Spleen (tissue), 7 donors: ENCODE measurements at regions not wholly inside any gene's neighbourhood (a gene's known extent, or its start where the extent isn't known, plus 50 kb on each side); places are given as distances from the start of the nearest gene placed in this dataset.

Experiments used
- POLR2A ChIP-seq, 3 donors: fragments of 450-650 bp; IDR thresholded peaks; one replicate each; pipeline ENCODE4 v1.5.1; 2017; ENCODE audit warnings: antibody characterized with exemption in 3 of 3, mild to moderate bottlenecking in 1 of 3
- POLR2AphosphoS5 ChIP-seq, 3 donors: sonication (generic); formaldehyde crosslinking; IDR thresholded peaks; one replicate each; pipeline ENCODE4 v1.5.1; 2017; ENCODE audit warnings: antibody characterized with exemption in 3 of 3
- TF ChIP-seq, protein P1 (sequence below), 11 experiments: fragments of 200-600 bp in 7 of 11; fragments of 450-650 bp in 4 of 11; sonication (generic) in 4 of 11; IDR thresholded peaks in 8 of 11; conservative IDR thresholded peaks in 3 of 11; 1 replicate in 7 of 11; 2 replicates in 4 of 11; pipeline versions ENCODE4 v1.4.0 to v1.8.0; 2016 to 2021; ENCODE audit warnings: antibody characterized with exemption in 11 of 11, inconsistent platforms in 4 of 11, mild to moderate bottlenecking in 1 of 11
- donor health status: DM: no; HTN: no; CAD: no; lungs with moderate emphysema.
- donor health status: DM: no; HTN: no; CAD: no.
- donor health status: DM: no; HTN: no; CAD: no.

DNA sequence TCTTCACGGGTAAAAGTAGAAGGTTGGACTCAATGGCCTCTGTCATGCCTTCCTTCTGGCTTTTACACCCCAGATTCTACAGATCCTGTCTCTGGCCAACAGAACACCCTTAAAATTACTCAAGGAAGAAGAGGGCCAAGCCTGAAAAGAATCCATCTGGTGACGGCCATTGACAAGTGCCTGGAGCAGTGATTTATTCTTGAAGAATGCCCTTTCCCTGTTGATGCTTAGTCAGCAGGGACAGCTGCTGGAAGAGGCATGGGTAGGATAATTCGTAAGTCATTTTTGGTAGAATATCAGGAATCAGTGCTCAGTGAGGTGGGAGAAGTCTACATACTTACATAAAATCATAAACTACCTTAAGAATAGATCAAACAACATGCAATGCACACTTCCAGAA is 397.9 kb downstream of the SAMD5 start:
- TF ChIP-seq, protein P1, sequence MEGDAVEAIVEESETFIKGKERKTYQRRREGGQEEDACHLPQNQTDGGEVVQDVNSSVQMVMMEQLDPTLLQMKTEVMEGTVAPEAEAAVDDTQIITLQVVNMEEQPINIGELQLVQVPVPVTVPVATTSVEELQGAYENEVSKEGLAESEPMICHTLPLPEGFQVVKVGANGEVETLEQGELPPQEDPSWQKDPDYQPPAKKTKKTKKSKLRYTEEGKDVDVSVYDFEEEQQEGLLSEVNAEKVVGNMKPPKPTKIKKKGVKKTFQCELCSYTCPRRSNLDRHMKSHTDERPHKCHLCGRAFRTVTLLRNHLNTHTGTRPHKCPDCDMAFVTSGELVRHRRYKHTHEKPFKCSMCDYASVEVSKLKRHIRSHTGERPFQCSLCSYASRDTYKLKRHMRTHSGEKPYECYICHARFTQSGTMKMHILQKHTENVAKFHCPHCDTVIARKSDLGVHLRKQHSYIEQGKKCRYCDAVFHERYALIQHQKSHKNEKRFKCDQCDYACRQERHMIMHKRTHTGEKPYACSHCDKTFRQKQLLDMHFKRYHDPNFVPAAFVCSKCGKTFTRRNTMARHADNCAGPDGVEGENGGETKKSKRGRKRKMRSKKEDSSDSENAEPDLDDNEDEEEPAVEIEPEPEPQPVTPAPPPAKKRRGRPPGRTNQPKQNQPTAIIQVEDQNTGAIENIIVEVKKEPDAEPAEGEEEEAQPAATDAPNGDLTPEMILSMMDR (IDR thresholded peaks at IDR 0.05 in 8 of 11, conservative IDR thresholded peaks at IDR 0.05 in 3 of 11) = no peak
- no peak for TF ChIP-seq POLR2A (IDR thresholded peaks at IDR 0.05)
- no peak for TF ChIP-seq POLR2AphosphoS5 (IDR thresholded peaks at IDR 0.05)
